GM20000 (cell line): ENCODE measurements at regions not wholly inside any gene's neighbourhood (a gene's known extent, or its start where the extent isn't known, plus 50 kb on each side); places are given as distances from the start of the nearest gene placed in this dataset.
A peak's percentile ranks its signal among the peaks of the same experiment; 100 is the strongest.

ENCODE experiments used
- DNase-seq: peaks from one replicate; pipeline ENCODE4 v3.0.0; 2012; ENCODE audit warnings: low spot score
- CTCF ChIP-seq: IDR thresholded peaks from 2 replicates; pipeline ENCODE4 v1.5.1; 2012; ENCODE audit warnings: mild to moderate bottlenecking, control low read depth; ENCODE audit errors: extremely low read depth, missing control alignments

- TF ChIP-seq CTCF = peak; percentile 6
- peak; percentile 32 for DNase-seq
Observed at GRCh38 chr5:81856948-81857928, 106.3 kb upstream of the SSBP2 start.

DNA sequence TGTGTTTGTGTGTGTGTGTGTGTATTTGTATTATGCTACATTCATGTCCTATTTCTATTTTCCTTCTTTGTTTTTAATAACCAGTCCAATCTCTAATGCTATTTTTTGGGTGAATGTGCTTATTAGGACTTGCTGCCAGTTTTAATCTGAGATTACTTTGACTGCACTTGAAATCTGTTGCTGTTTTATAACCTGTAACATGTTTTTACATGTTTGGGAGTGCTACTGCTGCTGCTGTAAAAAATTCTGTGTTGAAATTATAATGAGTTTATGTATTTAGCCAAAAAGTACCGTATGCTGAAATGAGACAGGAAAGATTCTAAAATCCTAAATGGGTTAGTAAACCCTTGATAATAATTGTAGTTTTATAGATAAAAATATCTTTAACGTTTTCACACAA lies 104.7 kb upstream of the SSBP2 start:
- no peak for TF ChIP-seq CTCF
- no peak for DNase-seq

DNA sequence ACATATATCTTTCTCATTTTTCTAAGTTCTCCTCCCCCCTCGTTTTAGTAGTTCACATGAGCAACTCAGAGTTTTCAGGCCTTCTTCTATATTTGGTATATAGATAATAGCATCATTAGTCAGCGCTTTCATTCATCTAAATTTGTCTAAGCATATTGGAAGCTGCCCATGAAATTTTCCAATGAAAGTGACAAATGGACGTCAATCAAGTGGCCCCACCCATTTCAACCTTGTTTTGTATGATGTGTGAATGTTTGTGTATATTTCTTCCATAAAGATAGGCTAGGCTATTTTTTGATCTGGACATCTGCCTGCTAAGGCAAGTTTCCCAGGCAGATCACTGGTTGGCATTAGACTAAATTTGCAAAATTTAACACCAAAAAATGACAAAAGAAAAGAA lies 104.0 kb upstream of the SSBP2 start:
- TF ChIP-seq CTCF = no peak
- no peak for DNase-seq

GRCh38 chr5:81854485-81854884 lies 103.6 kb upstream of the SSBP2 start:
- TF ChIP-seq CTCF = peak; percentile 4

DNA sequence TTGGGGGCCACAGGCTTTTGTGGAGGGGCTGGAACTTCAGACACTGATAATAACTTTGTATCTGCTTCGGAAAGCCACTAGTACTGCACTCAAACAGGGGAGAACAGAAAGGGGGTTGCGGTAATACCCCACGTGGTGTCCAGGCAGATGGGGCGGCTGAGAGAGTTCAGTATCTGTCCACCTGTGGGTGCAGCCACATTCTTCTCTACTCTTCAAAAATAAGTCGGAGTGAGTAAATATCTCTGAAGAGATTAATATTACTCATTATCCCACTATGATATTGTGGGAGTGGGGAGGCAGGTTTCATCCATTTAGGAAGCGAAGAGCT lies 102.1 kb upstream of the SSBP2 start:
- DNase-seq = no peak
- no peak for TF ChIP-seq CTCF

More at GRCh38 chr5:81854485-81854884, 103.6 kb upstream of the SSBP2 start:
- DNase-seq = no peak

GRCh38 chr5:81852291-81853029 lies 101.6 kb upstream of the SSBP2 start:
- DNase-seq = peak; percentile 22
- no peak for TF ChIP-seq CTCF

GRCh38 chr5:81851481-81852178 lies 100.7 kb upstream of the SSBP2 start:
- DNase-seq = peak; percentile 89
- TF ChIP-seq CTCF = no peak
